Stomach (tissue), 8 donors: ENCODE measurements at regions not wholly inside any gene's neighbourhood (a gene's known extent, or its start where the extent isn't known, plus 50 kb on each side); places are given as distances from the start of the nearest gene placed in this dataset.

Experiments
- DNase-seq, 2 donors: peaks; one replicate each; pipeline versions ENCODE4 v3.0.0 to v3.0.0-alpha.2; 2013 to 2019
- H3K27ac ChIP-seq, 5 donors: fragments of 200-600 bp in 4 of 5; sonication (generic) in 4 of 5; one replicate each; pipeline ENCODE4 v1.5.1; 2013 to 2019; ENCODE audit warnings: mild to moderate bottlenecking in 1 of 5, moderate library complexity in 1 of 5
- H3K27me3 ChIP-seq, 3 donors: fragments of 200-600 bp; sonication (generic); one replicate each; pipeline ENCODE4 v1.5.1; 2017 to 2019; ENCODE audit warnings: mixed run types in 1 of 3
- H3K36me3 ChIP-seq, 4 donors: fragments of 200-600 bp; sonication (generic); 1 replicate in 3 of 4; 2 replicates in 1 of 4; pipeline ENCODE4 v1.5.1; 2016 to 2019
- H3K4me1 ChIP-seq, 4 donors: fragments of 200-600 bp; sonication (generic); one replicate each; pipeline ENCODE4 v1.5.1; 2016 to 2019
- H3K4me3 ChIP-seq, 4 donors: fragments of 200-600 bp; sonication (generic) in 3 of 4; one replicate each; pipeline ENCODE4 v1.5.1; 2016 to 2019; ENCODE audit warnings: mild to moderate bottlenecking in 1 of 4
- H3K9me3 ChIP-seq, 4 donors: fragments of 200-600 bp; sonication (generic); one replicate each; pipeline ENCODE4 v1.5.1; 2016 to 2019
- CTCF ChIP-seq, 7 experiments: fragments of 450-650 bp in 4 of 7; fragments of 200-600 bp in 3 of 7; sonication (generic) in 3 of 7; IDR thresholded peaks; one replicate each; pipeline ENCODE4 v1.5.1; 2016 to 2019; ENCODE audit warnings: antibody characterized with exemption in 7 of 7, control low read depth in 2 of 7, mild to moderate bottlenecking in 1 of 7
- EP300 ChIP-seq: sonication (generic); formaldehyde crosslinking; IDR thresholded peaks from one replicate; pipeline ENCODE4 v1.6.1; 2017; ENCODE audit warnings: antibody characterized with exemption
- POLR2A ChIP-seq, 4 donors: fragments of 450-650 bp; IDR thresholded peaks; one replicate each; pipeline ENCODE4 v1.6.1; 2016; ENCODE audit warnings: antibody characterized with exemption in 4 of 4, control low read depth in 2 of 4, mild to moderate bottlenecking in 1 of 4, moderate library complexity in 1 of 4
- POLR2AphosphoS5 ChIP-seq, 3 donors: sonication (generic); formaldehyde crosslinking; IDR thresholded peaks; one replicate each; pipeline ENCODE4 v1.6.1; 2016; ENCODE audit warnings: antibody characterized with exemption in 3 of 3
- WGBS, 5 donors: extraction: QIAGEN DNeasy Blood & Tissue Kit in 3 of 5; methylation state at CpG; one replicate each; pipeline versions ENCODE4 v1.1.5 to v1.1.7; 2013 to 2018; 5-methylcytosine and 5-hydroxymethylcytosine counted together
- intact Hi-C: fragments of 100-400 bp; cut with DNase I; formaldehyde crosslinking; loops from one replicate; pipeline ENCODE4 v1.15.1; 2023; ENCODE audit warnings: low total_unique reads
- donor health status: healthy with polysubstance abuse.
- donor health status: Bipolar disorder and iron deficiency.
- donor health status: healthy.

GRCh38 chr7:47651355-47652317 is 69.7 kb upstream of the TNS3 start:
- no peak for DNase-seq
- no peaks in the 10 kb centered on the region for H3K27me3 ChIP-seq
- peaks cover 0 to 11% (median 4%) of the 10 kb centered on the region in 4 donors for H3K4me1 ChIP-seq
- intact Hi-C loops = no loop called here
- H3K27ac ChIP-seq = no peak overlapping the region
- H3K9me3 ChIP-seq = no peaks in the 10 kb centered on the region
- 77 to 87% (median 78%) methylated on average over 11 of the region's 11 CpGs for WGBS, 5 donors
- TF ChIP-seq EP300 (no peak), CTCF (IDR thresholded peaks at IDR 0.05) (no peak), POLR2A (IDR thresholded peaks at IDR 0.05) (no peak), POLR2AphosphoS5 (IDR thresholded peaks at IDR 0.05) (peak in 1 of 3 donors; percentile 21)
- H3K4me3 ChIP-seq = no peak overlapping the region
- no peaks in the 10 kb centered on the region for H3K36me3 ChIP-seq

GRCh38 chr7:47649919-47650318 is 68.0 kb upstream of the TNS3 start:
- Histone ChIP-seq H3K27ac (no peak overlapping the region), H3K36me3 (no peaks in the 10 kb centered on the region), H3K4me1 (peaks cover 0 to 11% (median 4%) of the 10 kb centered on the region in 4 donors), H3K9me3 (no peaks in the 10 kb centered on the region), H3K27me3 (no peaks in the 10 kb centered on the region), H3K4me3 (no peak overlapping the region)
- DNase-seq = no peak
- 87 to 93% (median 90%) methylated on average over 7 of the region's 7 CpGs for WGBS, 5 donors
- TF ChIP-seq POLR2AphosphoS5 (IDR thresholded peaks at IDR 0.05) = no peak
- no peak for TF ChIP-seq EP300
- TF ChIP-seq POLR2A (IDR thresholded peaks at IDR 0.05) = no peak
- TF ChIP-seq CTCF (IDR thresholded peaks at IDR 0.05) = no peak
- intact Hi-C loops = no loop called here

- H3K27me3 ChIP-seq = no peaks in the 10 kb centered on the region
- 70 to 81% (median 77%) methylated on average over 7 of the region's 7 CpGs for WGBS, 5 donors
Measured at GRCh38 chr7:47648275-47648925, 66.5 kb upstream of the TNS3 start.

More at GRCh38 chr7:47648275-47648925, 66.5 kb upstream of the TNS3 start:
- Histone ChIP-seq H3K4me3 (no peak overlapping the region), H3K27ac (no peak overlapping the region), H3K36me3 (no peaks in the 10 kb centered on the region), H3K4me1 (peaks cover 0 to 11% (median 4%) of the 10 kb centered on the region in 4 donors), H3K9me3 (peaks cover 0 to 5% (median 0%) of the 10 kb centered on the region in 4 donors)
- DNase-seq = no peak
- TF ChIP-seq POLR2A (IDR thresholded peaks at IDR 0.05) (no peak), EP300 (no peak), CTCF (IDR thresholded peaks at IDR 0.05) (no peak), POLR2AphosphoS5 (IDR thresholded peaks at IDR 0.05) (no peak)
- intact Hi-C loops = no loop called here
